Cardiac fibroblast (primary cell): ENCODE measurements at regions not wholly inside any gene's neighbourhood (a gene's known extent, or its start where the extent isn't known, plus 50 kb on each side); places are given as distances from the start of the nearest gene placed in this dataset.

ENCODE experiments used
- DNase-seq, 2 donors: peaks; one replicate each; pipeline versions ENCODE4 v3.0.0 to v3.0.0-alpha.2; 2010; ENCODE audit warnings: low read depth in 2 of 2
- H3K4me3 ChIP-seq, 2 donors: replicated peaks in 1 of 2; 1 replicate in 1 of 2; 2 replicates in 1 of 2; pipeline ENCODE4 v1.5.1; 2011; ENCODE audit warnings: low read depth in 2 of 2, low read length in 2 of 2, mild to moderate bottlenecking in 2 of 2, moderate library complexity in 1 of 2
- CTCF ChIP-seq: IDR thresholded peaks from one replicate; pipeline ENCODE4 v1.5.1; 2011; ENCODE audit warnings: low read depth, mild to moderate bottlenecking, low read length, inconsistent platforms

GRCh38 chr13:28558567-28558966, 63.6 kb upstream of the FLT1 start:
- no peak for TF ChIP-seq CTCF
- DNase-seq, result peak in 1 of 2 donors; percentile 24
- H3K4me3 ChIP-seq, result no peak overlapping the region

GRCh38 chr13:28557725-28558520, 63.0 kb upstream of the FLT1 start:
- DNase-seq, result peak; percentile 86 to 91
- TF ChIP-seq CTCF, result no peak

GRCh38 chr13:28555096-28555495, 60.2 kb upstream of the FLT1 start:
- no peak for TF ChIP-seq CTCF
- no peak for DNase-seq
- no peak overlapping the region for H3K4me3 ChIP-seq

More at GRCh38 chr13:28557725-28558520, 63.0 kb upstream of the FLT1 start:
- H3K4me3 ChIP-seq, result no peak overlapping the region

GRCh38 chr13:28553971-28554370, 59.0 kb upstream of the FLT1 start:
- no peak for DNase-seq
- TF ChIP-seq CTCF, result no peak
- no peak overlapping the region for H3K4me3 ChIP-seq

- H3K4me3 ChIP-seq, result no peak overlapping the region
- no peak for DNase-seq
These were observed 57.4 kb upstream of the FLT1 start for GRCh38 chr13:28552288-28552687.

GRCh38 chr13:28551498-28551895, 56.6 kb upstream of the FLT1 start:
- no peak for DNase-seq
- no peak for TF ChIP-seq CTCF
- H3K4me3 ChIP-seq, result no peak overlapping the region

More at GRCh38 chr13:28552288-28552687, 57.4 kb upstream of the FLT1 start:
- TF ChIP-seq CTCF, result no peak
